GM21825 (cell line): ENCODE measurements at regions not wholly inside any gene's neighbourhood (a gene's known extent, or its start where the extent isn't known, plus 50 kb on each side); places are given as distances from the start of the nearest gene placed in this dataset.

Experiments
- ATAC-seq: cut with Tn5 transposase; IDR thresholded peaks from one replicate; pipeline ENCODE4 v1.9.1; 2021; ENCODE audit warnings: mild to moderate bottlenecking, moderate library complexity; ENCODE audit not compliant: unreplicated experiment

DNA sequence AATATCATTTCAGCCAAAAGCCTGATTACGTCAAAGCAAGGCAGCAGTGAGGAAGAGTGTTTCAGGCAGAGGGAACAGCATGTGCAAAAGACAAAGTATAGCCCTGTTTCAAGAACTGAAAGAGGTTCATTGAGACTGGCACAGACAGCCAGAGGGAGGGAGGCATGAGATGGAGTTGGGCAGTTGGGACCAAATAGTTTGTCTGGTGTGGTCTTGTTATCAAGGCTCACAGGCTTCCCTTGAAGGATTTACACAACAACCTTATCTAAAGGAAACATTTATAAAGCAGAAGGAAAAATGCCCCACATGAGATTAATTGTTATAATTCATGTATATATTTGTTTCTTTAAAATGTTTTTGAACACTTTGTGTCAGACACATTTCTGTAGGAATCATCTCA lies 253.3 kb downstream of the DMAC1 start:
- ATAC-seq: no peak

DNA sequence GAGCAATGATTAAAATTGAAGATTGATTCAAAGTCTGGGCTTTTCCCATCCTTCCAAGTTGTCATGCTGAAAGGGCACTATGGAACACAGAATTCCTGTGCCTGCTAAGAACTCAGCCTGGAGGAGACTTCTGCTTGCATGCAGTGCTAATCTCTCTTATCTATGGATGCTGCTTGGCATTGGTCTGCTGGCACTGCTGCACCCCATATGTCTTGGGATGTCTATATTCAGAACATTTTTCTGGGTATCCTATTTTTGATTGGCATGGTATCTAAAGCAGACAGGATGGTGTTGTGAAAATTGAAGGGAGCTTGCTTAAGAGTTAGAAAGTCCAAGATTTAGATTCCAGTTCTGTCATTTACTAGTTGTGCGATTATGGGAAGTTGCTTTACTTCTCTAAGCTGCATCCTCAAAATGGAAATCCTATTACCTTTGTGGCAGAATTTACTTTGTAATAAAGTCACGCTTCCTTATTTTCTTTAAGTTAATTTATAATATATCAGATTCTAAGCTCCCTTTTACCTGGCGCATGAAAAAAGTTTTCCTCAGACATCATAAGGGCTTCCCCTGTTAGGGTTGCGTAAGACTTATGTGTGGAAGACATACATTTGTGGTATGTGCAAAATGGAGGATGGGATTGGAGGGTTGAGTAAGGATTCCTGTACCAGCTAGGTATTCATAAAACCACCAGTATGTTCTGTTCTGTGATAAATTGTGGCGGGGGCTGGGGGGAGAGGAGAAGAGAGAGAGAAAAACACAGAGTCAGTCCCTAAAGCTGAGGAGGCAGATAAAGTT lies 254.0 kb downstream of the DMAC1 start:
- no peak for ATAC-seq

DNA sequence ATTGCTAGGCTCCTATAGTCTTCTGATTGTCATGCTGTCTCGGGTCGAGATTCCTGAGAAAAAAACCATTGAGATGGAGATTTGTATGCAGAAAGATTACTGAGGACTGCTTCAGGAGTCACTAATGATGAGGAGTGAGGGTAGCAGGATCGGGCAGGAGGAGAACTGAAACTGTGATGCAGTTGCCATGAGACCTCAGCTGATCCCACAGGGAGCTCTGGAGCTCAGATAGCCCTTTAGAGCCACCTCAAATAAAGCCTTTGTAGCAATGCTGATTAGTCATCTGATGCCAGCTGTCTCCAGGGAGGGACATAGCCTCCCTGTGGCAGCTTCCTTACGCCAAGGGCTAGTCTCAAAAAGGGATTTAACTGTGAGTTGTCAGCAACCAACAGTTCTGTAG lies 256.9 kb downstream of the DMAC1 start:
- ATAC-seq: no peak

DNA sequence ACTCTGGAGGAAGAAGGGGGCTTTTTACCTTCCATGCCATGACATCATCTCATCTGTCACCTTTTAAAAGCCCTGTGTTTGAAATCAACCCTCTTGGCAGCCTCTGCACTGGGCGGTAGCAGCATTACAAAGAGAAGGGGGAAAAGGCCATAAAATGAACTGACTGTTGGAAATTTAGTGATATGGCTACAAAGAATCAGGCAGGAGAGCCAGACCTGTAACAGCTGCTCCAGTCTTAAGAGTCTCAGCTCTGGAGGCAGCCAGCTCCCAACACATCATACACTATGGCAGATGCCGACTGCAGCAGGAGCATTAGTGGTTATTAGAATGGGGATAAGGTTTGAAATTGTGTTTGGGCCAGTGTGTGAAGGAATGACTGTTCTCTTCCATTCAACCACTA lies 257.5 kb downstream of the DMAC1 start:
- no peak for ATAC-seq

DNA sequence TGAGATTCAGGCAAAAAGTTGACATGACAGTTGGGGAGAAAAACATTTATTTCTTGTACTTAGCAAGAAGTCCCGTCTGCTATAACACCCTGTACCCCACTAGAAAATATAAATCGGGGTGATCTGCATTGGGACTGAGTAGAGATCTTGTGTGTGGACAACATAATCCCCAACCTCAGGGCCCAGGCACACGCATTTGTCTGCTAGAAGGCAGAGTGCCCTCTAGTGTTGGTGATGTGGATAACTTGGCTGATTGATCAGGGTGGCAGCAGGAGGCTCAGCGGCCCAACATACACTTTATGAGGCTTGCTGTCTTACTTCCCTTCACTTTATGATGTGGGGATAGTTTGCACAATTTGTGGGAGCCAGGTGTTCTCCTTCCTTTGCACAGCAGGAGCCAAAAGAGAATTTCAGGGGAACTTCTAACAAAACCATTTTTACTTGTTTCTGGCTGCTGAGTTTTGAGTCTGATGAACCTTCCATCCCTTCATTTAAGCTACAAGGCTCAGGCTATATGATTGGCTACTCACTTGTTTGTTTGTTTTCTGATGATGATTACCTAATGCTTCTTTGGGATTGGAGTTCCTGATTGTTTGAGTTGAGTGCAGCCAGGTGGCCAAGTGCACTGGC lies 263.2 kb downstream of the DMAC1 start:
- peak; percentile 85 for ATAC-seq

DNA sequence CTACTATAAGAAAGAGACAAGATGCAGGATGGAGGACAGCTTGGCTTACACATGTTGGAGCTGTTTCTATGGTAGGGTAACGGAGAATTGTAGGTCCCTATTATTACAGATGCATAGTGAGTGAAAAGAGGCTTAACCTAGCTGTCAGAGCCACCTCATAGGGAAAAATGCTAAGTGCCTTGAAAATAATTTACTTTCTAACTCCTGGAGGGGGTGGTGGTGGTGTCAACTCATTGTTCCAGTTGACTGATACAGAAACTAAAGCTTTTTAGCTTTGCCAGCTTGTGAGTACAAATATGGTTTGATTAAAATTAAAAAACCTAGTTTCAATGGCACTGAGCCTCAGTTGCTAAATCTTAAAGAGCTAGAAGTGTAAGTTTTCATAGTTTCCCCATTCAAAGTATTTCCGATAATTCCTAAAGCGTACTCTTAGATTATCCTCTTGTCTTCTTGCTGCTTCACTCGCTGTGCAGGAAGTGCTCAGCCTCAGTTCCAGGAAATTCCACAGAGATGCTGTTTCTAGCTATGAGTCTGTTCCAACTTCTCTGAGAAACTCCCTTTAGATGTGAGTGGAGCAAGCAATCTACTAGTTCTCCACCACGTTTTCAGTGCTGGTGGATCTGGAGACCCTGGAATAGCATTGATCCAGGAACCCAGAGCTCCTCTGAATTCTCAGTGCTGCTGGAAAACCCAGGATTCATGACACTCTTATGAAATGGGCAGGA lies 265.2 kb downstream of the DMAC1 start:
- ATAC-seq: no peak

DNA sequence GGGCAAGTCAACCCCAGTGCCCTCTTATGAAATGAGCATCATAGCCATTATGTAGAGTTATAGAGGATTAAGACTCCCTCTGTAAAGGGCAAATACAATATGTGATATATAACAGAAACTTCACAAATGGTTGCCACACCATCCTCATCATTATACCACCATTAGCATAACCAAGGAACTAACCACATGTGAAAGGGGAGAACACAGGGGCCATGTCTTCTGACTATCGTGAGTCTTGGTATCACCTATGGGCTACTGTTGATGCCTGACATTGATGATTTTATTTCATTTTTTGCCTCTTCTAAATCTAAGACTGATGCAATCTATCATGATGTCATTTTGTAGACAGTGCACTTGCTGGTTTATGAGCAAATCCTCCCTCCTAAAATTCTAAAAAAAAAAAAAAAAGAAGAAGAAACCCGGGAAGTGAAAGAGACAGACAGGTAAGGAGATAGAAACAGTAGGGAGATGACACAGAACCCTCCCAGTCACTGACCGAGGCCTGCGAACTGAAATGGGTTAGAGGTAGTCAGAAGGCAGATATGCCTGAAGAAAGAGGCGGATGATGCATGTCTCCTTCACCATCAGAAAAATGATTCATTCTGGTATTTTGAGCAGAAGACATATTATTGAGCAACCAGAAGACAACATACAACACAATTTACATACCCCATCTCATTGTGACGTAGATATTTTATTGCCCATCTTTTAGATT lies 266.0 kb downstream of the DMAC1 start:
- no peak for ATAC-seq

DNA sequence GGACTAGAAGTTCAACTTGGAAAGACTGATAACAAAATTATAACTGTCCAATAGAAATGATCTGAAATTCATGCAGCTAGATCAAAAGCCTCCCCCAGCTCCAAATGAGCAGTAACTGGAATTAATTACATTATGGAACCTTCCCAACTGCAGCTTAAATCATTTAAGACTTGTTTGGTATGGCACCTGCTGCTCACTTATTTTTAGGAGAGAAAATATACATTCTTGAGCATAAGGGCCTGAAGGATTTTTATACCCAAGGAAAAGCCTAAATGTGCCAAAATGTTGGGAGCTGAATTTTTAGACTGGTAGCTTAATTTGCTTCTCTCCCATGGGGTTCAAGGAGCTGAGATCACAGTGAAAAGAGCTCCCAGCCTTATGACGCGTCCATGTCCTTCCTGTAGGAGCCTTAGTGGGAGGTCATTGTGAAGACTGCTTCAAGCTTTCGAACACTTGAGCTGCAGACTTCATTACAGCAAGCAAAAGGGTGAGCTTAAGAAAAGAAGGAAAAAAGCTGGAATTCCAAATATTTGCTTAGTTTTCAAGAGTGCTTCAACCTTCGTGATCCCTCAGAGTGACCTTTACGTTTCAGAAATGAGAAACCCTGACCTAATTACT lies 276.0 kb downstream of the DMAC1 start:
- ATAC-seq: no peak

DNA sequence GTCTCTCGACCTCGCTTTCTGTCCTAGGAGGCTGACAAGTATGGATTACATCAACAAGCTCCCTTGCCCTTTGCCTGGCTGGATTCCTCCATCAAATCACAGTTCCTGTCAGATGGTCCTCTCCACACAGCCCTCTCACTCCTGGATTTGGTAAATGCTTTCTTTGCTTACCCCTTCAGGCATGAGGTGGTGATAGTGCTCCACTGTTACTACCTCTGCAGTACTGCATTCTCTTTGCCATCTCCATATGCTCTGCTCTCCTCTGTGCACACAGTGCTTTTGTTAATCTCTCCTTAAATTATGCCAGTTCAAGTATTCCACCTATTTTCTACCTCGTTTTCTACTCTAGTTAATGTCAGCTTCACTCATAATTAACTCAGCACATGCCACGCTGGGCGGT lies 279.2 kb downstream of the DMAC1 start:
- no peak for ATAC-seq

DNA sequence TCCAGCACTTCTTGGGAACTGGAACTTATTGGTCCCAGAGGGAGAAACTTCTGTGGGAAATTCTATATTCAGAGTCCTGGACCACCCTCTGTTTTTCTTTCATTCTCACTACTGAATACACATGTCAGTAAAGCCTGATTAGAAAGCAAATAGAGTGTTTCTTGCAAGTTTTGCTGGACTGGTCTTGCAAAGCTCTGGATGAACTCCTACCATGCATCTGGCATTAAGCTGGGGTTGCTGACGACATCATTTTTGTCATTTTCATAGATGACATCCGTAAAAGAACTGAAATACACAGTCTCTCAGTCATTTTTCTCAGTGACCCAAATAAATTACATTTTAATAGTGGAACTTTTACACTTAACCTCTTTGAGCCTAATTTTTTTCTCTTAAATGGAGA lies 283.2 kb downstream of the DMAC1 start:
- no peak for ATAC-seq

DNA sequence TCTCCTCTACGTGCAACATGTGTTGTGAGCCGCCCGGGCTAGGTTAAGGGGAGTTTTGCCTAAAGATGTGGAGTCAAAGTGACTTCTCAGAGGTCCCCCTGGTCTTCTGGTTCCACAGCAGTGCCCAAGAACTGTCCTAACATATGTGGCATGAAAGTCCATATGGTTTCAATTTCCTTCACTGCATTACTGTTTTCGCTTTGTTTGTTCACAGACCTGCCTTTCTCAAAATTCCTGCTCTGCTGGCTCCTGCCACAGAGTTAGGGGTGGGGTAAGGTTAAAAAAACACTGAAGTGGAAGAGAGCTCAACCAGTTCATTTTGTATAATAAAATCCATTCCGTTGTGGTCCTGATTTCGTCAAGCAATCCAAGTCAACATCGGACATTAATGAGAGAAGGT lies 289.4 kb downstream of the DMAC1 start:
- ATAC-seq: no peak

DNA sequence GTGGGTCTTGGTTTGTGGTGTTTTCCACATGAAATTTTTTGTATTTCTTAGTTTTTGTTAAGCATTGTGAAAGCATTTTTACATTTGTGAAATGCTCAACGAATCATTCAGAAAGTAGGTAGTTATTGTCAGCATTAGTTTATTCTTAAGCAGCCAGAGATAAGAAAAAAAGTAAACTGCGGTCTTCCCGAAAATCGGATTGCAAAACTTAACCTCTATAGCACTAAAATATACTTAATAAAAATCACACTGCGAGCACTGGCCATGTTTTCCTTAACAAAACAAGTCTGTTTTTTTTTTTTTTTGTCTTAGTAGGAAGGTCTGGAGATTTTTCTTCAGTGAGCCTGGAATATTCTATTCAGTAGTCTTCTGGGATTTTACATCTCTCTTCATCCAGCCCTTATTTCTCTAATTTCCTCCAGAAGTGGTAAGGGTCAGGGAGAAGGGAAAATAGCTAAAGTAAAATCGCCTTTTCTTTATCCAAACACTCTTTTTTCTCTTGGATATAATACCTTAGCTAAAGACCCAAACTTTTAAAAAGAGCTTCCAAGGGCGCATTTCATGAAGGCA lies 289.9 kb downstream of the DMAC1 start:
- no peak for ATAC-seq

DNA sequence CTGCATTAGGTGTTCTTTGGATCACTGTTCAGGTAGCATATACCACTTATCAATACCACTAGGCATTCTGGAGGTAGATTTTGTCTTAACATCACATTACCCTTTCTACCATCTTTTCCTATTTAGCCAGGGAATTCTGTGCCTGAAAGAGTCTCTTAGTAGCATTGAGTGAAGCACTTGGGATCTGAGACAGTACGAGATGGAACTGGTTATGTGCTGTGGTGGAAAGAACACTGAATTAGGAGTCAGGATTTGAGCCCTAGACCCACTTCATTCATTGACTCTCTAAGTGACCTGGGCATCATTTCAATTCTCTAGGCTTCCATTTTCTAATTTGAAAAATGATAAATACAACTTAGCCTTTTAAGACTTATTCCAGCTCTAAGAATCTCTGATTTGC lies 291.1 kb downstream of the DMAC1 start:
- ATAC-seq: no peak

DNA sequence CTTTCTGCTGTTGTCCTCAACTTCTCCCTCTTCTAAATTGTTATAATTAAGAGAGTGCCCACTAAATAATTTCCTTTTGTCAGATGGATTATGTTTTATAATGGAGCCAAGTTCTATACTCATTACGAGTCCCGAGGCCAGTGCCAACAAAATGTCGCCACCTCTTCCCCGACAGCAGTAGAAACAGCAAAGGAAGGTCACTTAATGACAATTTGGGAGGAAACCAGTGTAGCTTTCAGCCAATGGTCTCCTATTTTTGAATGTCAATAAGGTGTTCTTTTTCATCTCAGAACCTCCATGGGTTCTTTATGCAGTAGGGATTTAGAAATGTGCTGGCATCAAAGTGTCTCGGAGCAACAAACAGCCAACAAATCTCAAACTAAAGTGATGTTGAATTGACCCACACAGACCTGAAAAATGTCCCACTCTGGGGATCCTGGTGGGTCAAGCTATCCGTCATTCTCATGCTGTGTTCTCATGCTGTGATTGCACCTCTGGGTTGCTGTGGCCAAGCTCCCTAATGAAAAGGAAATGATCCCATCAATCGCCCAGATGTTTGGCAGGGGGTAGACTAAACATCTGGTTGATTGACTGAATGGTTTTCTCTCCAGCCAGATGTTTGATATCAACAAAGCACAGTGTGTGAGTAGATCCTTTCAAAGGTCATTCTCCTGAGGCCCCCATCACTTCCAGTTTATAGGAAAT lies 291.9 kb downstream of the DMAC1 start:
- ATAC-seq: no peak

DNA sequence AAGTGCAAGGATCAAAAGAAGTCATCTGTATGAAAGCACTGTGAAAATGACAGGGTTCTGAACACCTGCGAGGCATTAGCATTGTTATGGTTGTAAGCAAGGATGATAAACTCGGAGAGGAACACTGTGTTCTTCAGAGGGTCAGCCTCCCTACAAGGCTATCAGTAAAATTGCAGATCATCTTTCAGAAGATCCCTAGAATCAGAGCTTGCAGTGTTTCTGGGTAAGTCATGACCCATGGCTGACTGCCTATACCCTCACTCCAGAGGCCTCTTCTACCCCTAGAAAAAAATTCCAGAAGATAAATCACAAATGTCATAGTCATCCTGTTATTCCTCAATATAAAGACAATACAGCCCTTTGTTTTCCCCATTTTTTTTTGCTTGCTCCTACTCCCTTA lies 292.6 kb downstream of the DMAC1 start:
- ATAC-seq: no peak

DNA sequence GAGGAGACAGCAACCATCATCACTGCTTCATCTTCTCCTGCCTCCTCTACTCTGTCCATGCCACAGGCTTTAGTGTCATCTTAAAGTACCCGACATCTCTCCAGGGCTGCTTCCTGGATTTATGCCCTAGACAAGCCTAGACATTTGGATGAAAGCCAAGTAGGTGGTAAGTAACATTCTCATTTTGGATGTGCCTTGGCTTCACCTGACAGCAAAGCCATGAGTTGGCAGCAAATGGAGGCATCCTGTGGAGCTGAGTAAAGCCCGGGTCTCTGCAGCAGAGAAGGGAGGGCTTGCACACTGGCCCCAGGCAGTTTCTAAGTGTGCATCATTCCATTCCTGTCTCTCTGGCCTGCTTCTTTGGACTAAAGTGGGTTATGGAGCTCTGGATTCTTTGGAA lies 299.1 kb downstream of the DMAC1 start:
- no peak for ATAC-seq

DNA sequence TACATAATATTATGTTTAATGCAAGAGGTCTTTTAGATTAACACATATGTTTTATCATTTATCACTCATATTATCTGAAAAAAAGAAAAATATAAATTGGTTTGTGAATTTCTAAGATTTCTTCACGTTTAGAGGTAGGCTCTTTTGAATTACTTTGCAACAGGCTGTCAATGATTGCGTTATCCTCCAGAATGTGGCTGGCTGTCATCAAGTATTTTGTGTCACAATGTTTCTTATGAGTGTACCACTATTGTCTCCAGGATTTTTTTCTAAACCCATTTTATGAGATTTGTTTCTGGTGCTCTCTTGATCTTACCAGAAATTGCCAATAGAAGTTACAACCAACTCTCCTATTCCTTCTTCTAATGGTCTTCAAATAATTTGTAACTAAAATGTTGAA lies 307.9 kb downstream of the DMAC1 start:
- no peak for ATAC-seq

DNA sequence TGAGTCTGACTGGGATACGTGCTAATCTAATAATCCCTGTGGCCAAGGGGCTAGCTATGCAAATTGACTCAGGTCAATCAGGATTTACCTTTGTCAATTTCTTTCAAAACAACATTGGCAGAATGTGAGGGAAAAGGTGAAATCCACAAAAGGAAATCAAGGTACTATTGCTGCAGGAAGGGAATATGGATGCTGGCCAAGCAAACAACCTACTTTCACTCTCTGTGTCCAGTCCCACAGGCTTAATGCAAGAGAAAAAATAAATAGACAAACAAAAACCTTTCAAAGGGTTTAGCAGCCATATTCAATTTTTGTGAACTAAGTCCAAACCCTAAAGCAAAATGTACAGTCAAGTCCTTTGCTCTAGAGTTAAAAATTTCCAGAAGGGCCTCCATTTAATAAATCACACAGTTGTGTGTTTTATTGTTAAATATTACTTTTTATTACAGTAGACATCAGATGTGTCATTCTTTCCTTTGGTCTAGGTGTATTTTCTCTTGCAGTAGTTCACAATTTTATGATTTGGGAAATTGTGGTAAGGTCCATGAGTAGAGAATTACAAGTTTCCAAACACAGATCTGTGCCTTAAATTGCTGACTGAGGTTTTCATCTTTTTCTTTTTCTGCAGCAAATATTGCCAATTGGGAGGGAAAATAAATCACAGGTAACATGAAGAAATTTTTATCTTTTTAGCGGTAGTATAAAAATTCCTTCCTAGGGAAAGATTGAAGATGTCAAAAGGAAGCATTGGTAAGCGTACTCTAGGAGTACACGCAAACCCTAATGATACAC lies 309.1 kb downstream of the DMAC1 start:
- ATAC-seq: no peak

DNA sequence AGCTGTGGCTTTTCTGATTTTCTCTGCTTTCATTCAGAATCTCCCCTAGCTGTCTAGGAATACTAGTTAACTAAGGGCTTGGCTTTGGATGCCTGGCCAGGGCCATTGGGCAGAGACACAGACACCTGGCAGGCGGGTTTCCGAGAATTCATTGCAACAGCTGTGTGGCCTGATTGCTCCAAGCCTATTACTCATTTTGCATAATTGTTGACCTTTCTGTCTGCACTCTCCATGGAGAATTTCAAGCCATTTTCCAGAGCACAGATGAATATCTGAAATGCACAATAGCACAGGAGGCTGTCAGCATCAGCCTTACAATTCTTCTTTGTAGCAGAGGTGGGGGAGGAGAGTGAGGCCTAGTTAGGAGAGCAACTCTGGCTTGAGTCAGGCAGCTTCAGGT lies 310.5 kb downstream of the DMAC1 start:
- ATAC-seq: no peak
